NOMO-1 (cell line): ENCODE measurements at regions not wholly inside any gene's neighbourhood (a gene's known extent, or its start where the extent isn't known, plus 50 kb on each side); places are given as distances from the start of the nearest gene placed in this dataset.

Experiments used
- DNase-seq, 2 experiments: peaks; one replicate each; lab custom pipeline; 2025; ENCODE audit not compliant: unreplicated experiment in 2 of 2; lab: John Stamatoyannopoulos, UW

DNA sequence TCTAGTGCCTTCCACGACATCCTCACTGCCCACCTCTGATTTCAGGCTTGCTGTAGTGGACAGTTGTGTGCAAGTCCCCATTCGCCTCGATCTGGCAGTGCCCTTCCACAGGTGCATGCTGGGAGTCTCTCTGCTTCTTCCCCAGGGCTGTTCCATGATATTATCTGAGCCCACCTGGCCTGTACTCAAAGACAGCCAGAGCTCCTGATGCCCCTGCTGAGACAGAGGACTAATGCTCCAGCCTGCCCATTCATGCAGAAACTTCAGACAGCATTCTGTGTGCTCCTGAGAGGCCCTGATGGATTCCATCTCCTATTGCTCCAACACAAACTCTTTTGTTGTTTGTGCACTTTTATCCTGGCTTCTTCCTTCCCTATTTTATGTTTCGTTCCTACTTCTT lies 164.8 kb upstream of the PRSS58 start:
- DNase-seq: no peak

DNA sequence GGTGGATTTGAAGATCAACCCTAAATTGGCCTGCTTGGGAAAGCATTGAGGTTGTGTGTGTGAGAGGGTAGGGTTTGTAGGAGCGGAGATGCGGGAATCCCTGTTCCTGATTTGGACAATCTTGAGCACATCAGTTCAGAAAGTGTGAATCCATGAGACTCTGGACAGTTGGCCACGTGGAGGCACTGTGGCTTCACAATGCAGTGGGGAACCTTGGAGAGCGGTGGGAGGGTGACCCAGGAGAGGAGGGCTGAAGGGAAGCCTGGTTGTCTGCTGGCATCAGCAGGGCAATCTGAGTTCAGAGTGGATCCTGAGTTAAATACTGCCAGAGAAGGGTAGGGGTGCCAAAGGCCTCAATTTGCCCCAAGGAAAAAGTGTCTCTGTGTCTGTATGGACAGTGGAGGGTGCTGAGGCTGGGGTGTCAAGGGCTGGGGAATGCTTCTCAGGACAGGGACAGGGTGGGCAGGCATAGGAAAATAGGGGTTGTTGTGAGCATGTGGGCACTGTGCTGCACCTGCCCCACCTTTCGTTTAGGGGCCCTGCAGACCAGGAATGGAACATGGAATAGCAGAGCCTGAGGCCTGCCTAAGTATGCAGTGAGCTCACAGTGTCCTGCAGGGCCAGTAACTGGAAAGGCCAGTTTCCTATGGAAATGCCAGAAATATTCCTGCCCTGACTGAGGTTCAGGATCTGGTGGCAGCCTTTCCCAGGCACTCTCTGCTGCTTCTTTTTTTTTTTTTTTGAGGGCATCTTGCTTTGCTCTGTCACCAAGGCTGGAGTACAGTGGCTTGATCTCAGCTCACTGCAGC lies 162.9 kb upstream of the PRSS58 start:
- no peak for DNase-seq

DNA sequence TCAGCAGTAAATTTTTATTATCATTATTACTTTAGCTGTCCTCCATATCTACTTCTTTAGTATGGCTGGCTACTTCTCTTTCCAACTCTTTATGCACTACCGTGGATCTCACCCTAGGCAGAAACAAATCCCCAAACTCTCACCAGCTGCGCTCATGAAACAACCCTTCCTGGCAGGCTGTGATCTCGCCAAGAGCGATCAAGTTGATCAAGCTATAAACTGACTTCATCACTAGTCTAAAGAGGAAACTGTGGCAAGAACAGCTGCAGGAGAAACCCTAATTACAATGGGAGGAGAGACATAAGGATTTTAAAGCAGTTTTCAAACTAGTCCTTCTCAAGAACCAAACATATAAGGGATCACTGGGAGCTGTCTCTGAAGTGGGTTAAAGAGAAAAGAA lies 160.5 kb upstream of the PRSS58 start:
- DNase-seq: no peak

DNA sequence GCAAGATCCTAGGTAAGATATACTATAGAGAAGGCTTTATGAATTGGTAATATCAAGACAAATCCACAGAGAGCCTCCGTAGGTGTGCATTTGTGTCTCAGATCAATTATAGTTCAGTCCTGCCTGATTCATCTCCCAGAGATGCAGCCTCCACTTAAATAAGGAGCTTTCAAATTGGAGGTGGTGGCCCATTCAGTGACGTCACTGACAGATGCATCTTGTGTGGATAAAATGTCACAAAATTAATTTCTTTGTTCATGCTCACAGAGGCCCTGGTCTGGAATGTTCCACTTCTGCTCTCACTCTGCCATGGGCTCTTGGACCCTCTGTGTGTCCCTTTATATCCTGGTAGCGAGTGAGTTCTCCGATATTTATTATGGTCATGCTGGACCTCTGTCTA lies 157.1 kb upstream of the PRSS58 start:
- no peak for DNase-seq

DNA sequence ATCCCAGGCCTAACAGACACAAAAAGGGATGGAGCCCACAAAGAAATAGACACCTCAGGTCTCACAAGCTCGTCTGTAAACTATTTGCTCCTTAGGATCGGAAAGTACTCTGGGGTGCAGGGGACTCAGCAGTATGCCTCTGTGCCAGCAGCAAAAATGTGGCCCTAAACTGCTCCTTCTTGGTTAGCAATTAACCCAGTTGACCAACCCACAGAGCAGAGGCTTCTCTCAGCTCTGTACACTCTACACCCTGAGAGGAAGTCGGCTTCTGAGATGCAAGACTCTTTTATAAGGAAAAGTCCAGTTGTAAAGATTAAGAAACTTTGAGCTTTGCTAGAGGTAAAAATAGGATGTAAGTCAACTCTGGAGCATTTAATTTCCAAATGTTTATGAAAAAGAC lies 156.3 kb upstream of the PRSS58 start:
- no peak for DNase-seq

DNA sequence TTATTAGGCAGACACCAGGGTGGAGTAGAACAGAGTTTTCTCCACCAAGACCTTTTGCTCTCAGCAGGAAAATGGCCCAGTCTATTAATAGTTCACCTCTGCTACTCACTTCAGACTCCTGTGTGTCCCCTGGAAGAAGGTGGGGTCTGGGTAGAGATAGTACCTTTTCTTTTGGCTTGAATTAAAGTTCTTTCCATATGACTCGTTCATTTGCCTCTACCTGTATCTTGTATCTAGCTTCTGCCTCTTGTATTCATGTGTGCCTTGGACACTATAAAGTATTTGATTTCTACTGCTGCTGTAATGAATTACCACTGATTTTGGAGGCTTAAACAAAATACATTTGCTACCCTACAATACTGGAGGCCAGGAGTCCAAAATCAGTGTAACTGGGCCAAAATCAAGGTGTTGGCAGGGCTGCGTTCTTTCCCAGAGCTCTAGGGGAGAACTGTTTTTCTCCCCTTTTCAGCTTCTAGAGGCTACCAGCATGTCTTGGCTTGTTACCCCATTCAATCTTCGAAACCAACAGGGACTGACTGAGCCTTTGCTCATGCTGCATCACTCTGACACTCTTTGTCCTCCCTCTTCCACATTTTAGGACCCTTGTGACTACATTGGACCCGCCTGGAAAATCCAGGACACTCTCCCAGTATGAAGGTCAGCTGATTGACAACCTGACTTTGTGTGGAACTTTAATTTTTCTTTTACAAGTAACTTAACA lies 155.6 kb upstream of the PRSS58 start:
- DNase-seq: no peak

DNA sequence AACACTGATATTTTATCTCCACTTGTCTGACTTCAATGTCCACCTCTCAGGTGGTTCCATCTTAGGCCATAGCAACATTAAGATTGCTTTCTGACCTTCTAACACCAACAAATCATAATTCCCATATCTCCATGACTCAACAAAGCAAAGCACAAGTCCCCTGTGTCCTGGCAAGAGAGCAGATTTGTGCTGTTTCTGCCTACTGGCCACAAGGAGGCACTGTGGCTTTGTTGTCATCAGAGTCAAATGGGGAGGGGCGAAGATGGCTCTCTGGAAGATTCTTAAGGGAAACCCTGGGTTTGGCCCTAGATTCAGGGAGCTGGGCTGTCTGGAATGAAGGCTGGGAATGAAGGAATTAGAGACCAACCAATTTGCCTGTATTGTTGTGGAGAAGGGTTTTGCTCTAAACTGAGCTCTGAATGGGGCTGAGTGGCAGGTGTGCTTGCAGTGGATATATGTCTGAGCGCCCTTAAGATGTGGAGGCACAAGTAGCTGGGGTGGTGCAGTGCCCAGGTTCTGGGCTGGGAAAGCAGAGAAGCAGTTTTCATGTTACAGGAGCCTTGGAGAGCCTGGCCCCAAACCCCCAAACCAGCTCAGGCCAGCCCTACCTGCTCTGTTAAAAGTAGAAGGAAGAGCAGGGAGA lies 154.8 kb upstream of the PRSS58 start:
- peak in 1 of 2 experiments; percentile 18 for DNase-seq

DNA sequence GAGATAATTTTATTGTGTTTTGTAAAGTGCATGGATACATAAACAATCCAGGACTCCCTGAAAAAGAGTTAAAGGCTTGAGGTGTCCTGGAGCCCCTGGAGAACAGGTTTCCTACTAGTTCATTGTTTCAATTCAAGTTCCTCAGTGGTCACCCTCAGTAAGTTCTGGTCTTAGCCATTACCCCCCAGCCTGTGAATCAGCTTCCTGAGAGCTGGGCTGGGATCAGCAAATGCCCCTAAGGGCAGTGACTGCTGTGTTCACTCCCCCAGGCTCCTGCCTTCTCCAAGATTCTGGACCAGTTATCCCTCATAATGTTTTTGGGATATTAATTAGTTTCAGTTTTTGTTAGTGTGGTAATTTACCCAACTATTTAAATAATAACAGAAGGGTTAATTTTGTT lies 151.6 kb upstream of the PRSS58 start:
- no peak for DNase-seq

DNA sequence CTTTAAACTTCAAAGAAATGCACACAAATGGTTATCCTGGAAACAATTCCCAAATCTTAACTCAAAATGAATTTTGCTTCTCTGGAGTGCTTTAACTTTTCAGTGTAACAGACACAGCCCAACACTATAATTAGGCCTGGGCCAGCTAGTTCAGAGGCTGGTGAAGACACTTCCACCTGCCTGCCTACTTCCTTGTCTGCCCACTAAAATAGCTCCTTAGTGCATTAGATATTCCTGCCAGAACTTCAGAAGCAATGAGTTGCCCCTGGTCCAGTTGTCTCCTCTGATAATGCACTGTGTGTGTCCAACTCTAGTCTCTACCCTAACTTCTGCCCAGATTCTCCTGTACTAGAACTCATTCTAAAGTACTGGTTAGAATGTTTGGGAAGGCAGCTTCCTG lies 150.9 kb upstream of the PRSS58 start:
- DNase-seq: no peak

DNA sequence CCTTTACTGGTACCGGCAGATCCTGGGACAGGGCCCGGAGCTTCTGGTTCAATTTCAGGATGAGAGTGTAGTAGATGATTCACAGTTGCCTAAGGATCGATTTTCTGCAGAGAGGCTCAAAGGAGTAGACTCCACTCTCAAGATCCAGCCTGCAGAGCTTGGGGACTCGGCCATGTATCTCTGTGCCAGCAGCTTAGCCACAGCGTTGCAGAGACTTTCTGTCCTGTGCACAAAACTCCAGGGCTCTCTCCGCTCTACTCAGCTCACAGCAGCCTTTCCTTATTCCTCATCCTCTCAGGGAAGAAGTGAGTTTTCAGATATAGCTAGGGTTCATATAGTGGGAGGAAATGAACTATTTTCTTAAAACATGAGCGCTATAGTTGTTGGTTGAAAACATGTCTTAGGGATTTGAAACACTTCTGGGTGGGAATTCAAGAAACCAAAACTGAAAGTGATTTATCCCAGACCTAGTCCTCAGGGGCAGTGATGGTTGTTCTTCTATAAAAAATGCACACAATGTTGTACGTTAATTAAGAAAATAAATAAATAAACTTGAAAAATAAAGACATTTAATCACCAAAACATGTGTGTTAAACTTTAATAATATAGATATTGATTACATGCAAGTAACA lies 150.2 kb upstream of the PRSS58 start:
- DNase-seq: no peak

DNA sequence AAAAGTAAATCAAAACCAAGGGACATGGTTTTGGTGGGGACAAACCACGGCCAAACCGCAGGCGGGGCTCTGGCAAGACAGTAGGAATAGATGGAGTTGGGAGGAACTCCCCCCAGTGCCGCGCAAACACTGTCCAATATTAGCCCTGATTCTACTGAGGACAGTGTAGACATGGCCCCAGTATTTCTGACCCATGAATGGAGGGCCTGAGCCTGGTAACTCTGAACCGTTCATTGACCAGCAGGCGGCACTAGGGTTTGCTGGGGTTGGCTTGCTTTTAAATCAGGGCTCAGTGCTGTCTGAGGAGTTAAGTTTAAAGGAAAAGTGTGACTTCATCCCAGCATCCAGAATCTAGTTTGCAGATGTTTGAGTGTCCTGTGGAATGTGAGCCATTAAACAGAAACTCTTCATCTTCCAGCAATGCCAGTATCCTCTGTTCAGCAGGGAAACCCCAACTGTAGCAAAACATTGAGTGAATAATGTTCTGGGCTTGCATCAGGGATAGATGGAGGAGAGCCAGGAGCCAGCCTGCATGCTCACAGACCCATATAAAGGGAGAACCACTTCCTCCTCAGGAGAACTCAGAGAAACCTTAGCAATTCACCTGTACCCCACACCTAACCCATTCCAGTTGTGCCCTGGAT lies 147.4 kb upstream of the PRSS58 start:
- DNase-seq: no peak

DNA sequence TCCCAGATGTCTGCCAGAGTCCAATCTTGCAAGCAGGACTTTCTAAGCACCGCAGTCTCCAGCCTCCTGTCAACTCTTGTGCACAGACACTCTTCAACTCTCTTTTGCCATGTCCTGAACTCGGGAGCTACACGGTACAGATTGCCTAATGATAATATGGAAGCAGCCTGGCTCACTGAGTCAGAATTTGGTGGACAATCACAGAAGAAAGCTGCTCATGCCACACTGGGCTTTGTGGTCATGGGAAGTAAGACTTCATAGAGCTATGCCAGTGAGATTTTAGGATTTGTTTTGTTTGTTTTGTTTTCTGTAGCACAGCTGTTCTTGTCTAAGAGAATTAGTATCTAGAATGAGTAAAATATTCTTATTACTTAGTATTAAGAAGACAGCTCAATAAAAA lies 144.1 kb upstream of the PRSS58 start:
- no peak for DNase-seq

DNA sequence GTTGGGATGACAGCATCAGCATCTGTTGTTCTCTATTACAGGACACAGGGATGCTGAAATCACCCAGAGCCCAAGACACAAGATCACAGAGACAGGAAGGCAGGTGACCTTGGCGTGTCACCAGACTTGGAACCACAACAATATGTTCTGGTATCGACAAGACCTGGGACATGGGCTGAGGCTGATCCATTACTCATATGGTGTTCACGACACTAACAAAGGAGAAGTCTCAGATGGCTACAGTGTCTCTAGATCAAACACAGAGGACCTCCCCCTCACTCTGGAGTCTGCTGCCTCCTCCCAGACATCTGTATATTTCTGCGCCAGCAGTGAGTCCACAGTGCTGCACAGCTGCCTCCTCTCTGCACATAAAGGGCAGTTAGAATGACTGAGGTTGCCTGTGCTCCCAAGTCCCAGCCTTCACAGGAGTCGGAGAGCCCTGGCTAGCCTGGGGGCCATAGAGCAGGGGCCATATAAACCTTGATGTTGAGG lies 142.2 kb upstream of the PRSS58 start:
- no peak for DNase-seq

DNA sequence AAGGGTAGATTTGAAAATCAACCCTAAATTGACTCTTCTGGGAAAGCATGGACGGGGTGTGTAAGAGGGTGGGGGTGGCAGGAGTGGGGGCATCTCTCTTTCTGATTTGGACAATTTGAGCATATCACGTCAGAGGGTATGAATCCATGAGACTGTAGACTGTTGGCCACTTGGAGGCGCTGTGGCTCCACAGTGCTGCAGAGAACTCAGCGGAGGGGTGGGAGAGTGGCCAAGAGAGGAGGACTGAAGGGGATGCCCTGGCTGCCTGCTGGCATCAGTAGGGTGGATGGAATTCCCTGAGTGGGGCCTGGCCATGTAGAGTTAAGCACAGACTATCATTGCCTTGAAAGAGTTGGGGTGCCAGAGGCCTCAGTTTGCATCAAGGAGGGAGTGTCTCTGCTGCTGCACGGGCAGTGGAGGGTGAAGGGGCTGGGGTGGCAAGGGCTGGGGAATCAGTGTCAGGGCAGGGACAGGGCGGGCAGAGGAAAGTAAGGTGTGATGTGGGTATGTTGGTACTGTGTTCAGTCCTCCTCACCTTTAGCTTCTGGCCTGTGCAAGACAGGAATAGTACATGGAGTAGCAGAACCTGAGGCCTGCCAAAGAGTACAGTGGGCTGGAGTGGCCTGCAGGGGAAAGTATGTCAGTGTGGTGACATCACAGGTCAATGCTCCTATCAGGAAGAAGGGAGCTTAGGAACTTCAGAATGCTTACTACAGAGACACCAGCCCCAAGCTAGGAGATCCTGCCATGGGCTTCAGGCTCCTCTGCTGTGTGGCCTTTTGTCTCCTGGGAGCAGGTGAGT lies 133.5 kb upstream of the PRSS58 start:
- DNase-seq: no peak

DNA sequence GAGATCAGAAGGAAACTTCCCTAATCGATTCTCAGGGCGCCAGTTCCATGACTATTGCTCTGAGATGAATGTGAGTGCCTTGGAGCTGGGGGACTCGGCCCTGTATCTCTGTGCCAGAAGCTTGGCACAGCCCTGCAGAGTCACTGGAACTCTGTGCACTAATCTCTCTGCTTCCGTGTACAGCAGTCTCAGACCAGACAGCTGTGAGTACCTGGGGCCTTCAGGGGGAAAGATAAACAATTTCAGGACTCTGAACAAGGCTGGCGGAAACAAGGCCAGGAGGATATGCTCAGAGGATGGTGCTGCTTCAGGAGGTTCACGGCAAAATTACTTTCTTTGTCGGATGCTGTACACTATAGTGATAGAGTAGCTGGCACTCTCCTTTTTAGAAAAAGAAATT lies 131.7 kb upstream of the PRSS58 start:
- DNase-seq: no peak

DNA sequence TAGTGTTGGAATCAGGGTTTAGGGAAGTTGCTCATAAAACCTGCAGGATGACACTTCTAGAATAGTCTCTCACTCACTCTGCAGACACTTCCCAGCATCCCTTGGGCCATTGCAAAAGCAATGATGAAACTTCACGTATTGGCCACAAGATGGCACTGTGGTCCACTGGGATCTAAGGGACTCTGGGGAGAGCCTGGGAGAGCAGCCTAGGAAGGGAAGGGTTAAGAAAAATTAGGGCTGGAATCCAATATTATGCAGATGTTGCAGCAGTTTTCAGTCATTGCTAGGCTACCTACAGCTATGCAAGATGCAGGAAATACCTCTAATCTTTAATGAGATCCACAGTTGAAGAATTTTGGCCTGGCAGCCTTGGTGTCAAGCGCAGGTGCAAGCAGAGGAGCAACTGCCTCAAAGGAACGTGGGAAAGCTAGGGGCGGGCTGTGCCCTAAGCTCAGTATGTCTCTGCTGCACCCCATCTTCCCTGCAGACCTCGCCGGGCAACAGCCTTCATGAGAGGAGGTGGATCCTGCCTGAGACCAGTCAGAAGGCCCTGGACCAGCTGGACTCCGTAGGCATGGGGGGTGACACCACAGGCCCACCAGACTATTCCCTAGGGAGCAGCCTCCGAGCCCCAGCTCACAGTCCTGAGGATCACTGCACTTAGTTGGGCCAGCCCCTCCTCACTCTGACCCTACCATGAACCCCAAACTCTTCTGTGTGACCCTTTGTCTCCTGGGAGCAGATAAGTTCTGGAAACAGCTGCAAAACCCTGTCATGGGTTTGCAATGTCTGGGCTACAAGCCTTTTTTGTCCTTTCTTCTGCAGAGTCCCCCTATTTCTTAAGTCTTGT lies 127.9 kb upstream of the PRSS58 start:
- DNase-seq: peak; percentile 20 to 57

DNA sequence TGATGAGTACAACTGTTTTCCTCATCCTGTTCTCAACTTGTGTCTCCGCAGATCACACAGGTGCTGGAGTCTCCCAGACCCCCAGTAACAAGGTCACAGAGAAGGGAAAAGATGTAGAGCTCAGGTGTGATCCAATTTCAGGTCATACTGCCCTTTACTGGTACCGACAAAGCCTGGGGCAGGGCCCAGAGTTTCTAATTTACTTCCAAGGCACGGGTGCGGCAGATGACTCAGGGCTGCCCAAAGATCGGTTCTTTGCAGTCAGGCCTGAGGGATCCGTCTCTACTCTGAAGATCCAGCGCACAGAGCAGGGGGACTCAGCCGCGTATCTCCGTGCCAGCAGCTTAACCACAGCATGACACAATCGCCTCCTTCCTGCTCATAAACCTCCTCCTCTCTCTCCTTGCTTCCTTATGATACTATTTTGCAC lies 126.7 kb upstream of the PRSS58 start:
- DNase-seq: peak; percentile 30 to 77

DNA sequence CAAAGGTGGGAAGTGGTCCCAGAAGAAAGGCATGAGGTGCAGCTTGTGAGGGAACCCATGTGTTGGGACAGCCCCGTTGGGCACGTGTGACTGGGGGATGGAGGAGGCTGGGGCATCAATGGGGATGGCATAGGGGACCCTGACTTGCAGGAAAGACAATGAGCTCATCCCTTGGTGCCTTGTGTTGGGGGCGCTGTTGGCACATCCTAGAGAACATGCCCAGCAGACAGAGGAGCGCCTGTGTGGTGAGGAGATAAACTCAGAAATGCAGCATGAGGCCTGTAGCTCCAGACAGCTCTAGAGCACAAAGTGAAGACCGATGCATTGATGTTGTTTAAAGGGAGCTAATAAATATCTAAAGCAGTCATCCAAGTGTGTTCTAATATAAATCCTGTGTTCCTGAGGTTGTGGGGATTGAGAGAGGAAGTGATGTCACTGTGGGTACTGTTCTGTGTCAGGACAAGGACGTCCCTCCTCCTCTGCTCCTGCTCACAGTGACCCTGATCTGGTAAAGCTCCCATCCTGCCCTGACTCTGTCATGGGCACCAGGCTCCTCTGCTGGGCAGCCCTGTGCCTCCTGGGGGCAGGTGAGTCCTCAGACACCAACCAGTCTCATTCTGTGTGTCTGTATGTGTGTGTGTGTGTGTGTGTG lies 126.1 kb upstream of the PRSS58 start:
- DNase-seq: no peak
